ENCODE measurements at regions not wholly inside any gene's neighbourhood (a gene's known extent, or its start where the extent isn't known, plus 50 kb on each side); places are given as distances from the start of the nearest gene placed in this dataset.

DNA sequence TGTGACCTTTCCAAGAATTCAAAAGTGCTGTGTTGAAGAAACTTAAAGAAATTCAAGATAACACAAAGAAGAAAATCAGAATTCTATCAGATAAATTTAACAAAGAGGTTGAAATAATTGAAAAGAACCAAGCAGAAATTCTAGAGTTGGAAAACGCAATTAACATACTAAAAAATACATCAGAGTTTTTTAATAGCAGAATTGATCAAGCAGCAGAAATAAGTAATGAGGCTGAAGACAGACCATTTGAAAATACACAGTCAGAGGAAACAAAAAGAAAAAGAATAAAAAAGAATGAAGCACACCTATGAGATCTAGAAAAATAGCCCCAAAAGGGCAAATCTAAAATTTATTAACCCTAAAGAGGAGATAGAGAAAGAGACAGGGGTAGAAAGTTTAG, 218.1 kb upstream of the KAZN start:
- DNase-seq (ENCODE audit: low read depth) = no peak
- H3K4me3 ChIP-seq (ENCODE audit: low read depth, low read length) = no peak overlapping the region
- TF ChIP-seq, protein P1, sequence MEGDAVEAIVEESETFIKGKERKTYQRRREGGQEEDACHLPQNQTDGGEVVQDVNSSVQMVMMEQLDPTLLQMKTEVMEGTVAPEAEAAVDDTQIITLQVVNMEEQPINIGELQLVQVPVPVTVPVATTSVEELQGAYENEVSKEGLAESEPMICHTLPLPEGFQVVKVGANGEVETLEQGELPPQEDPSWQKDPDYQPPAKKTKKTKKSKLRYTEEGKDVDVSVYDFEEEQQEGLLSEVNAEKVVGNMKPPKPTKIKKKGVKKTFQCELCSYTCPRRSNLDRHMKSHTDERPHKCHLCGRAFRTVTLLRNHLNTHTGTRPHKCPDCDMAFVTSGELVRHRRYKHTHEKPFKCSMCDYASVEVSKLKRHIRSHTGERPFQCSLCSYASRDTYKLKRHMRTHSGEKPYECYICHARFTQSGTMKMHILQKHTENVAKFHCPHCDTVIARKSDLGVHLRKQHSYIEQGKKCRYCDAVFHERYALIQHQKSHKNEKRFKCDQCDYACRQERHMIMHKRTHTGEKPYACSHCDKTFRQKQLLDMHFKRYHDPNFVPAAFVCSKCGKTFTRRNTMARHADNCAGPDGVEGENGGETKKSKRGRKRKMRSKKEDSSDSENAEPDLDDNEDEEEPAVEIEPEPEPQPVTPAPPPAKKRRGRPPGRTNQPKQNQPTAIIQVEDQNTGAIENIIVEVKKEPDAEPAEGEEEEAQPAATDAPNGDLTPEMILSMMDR (IDR thresholded peaks at IDR 0.05; ENCODE audit: low read depth, low read length, missing control alignments) = no peak
- in situ Hi-C loops (cut with HindIII; ENCODE audit: low sequenced_read_pairs) = no loop called here

DNA sequence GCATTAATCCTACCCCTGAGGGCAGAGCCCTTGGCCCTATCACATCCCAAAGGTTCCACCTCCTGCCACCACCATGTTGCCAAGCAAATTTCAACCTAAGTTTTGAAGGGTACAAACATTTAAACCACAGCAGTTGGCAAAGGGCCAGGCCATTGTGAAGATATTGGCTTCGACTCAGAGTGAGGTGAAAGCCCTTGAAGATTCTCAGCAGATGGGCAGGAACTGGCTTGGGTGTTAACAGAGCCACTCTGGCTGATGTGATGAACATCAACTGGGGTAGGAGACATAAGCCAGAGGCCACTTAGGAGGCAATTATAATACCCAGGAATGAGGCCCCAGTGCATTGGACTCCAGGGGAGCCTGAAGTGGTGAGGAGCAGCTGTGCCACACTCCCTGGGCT, 207.7 kb upstream of the KAZN start:
- no peak for DNase-seq (ENCODE audit: low read depth)
- in situ Hi-C loops (cut with HindIII; ENCODE audit: low sequenced_read_pairs) = loop anchor here (5.0 kb wide), 2 partner anchors 89 to 91 kb away; no protein-coding TSS in a partner anchor
- no peak overlapping the region for H3K4me3 ChIP-seq (ENCODE audit: low read depth, low read length)
- TF ChIP-seq, protein P1 (IDR thresholded peaks at IDR 0.05; ENCODE audit: low read depth, low read length, missing control alignments) = no peak

DNA sequence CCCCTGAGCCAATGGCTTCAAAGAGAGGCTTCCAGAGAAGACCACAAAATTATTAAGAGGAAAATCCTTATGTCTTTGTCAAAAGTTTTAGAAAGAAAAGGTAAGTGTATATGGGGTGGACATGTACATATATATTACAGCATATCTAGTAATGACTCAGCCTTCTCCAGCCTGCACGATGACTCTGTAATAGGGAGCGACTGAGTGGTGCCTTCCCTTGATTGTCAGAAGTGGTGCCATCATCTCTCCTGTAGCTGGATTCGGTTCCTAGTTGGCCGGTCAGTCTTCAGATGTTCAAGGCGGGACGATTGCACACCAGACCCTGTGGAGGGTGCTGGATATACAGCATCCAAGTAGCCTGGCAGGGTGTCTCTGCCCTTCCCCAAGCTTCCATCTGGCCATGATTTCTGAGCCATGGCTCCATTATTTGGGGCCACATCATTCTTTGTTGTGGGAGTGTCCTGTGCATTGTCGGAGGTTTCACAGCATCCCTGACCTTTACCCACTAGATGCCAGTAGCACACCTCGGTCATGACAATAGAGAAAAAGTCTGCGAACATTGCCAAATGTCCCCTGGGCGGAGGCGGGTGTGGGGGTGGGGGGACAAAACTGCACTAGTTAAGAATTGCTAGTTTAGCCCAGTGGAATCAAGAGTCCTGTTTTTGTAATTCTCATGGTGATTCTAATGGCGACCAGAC, 206.2 kb upstream of the KAZN start:
- TF ChIP-seq, protein P1 (IDR thresholded peaks at IDR 0.05; ENCODE audit: low read depth, low read length, missing control alignments) = no peak
- no peak for DNase-seq (ENCODE audit: low read depth)
- in situ Hi-C loops (cut with HindIII; ENCODE audit: low sequenced_read_pairs) = loop anchor here (5.0 kb wide), 2 partner anchors 90 kb away; no protein-coding TSS in a partner anchor
- no peak overlapping the region for H3K4me3 ChIP-seq (ENCODE audit: low read depth, low read length)

DNA sequence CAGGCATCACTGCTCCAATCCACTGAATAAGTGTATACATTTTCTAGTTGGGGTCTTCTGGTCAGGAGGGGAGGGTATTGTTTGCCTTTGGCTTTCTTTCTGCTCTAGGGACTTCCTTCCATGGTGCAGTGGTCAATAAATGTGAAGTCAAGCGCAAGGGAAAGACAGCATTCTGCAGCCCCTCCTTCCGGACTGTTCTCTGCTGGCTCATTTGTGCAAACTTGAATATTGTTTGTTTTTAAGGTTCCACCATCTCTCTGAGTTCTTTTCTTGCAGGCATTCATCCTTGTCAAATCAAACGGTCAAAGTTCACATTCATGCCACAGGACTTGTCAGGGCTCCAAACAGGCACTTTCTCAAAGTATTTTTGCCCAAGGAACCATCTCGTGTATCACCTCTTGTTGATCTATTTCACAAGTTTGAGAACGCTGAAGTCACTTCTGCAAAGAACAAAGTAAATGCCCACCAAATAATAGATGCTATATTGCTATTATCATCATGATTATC, 205.6 kb upstream of the KAZN start:
- TF ChIP-seq, protein P1 (IDR thresholded peaks at IDR 0.05; ENCODE audit: low read depth, low read length, missing control alignments) = no peak
- DNase-seq (ENCODE audit: low read depth) = no peak
- in situ Hi-C loops (cut with HindIII; ENCODE audit: low sequenced_read_pairs) = loop anchor here (5.0 kb wide), 2 partner anchors 89 to 91 kb away; no protein-coding TSS in a partner anchor
- H3K4me3 ChIP-seq (ENCODE audit: low read depth, low read length) = no peak overlapping the region

DNA sequence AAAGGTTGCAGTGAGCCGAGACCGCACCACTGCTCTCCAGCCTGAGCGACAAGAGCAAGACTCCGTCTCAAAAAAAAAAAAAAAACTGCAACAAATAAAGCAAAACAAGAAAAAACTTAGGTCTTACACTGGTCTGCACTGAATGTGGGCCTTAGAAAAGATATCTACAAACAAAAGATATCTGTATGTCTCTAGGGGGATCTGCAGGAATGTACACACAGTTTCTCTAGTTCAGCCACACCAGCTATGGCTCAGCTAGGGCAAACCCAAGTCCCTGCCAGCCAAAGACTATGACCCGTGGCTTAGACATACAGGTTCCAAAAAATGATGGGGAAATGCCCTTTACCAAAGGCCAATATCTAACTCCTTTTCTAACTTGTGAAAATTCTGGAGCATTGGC, 202.4 kb upstream of the KAZN start:
- TF ChIP-seq, protein P1 (IDR thresholded peaks at IDR 0.05; ENCODE audit: low read depth, low read length, missing control alignments) = no peak
- in situ Hi-C loops (cut with HindIII; ENCODE audit: low sequenced_read_pairs) = no loop called here

DNA sequence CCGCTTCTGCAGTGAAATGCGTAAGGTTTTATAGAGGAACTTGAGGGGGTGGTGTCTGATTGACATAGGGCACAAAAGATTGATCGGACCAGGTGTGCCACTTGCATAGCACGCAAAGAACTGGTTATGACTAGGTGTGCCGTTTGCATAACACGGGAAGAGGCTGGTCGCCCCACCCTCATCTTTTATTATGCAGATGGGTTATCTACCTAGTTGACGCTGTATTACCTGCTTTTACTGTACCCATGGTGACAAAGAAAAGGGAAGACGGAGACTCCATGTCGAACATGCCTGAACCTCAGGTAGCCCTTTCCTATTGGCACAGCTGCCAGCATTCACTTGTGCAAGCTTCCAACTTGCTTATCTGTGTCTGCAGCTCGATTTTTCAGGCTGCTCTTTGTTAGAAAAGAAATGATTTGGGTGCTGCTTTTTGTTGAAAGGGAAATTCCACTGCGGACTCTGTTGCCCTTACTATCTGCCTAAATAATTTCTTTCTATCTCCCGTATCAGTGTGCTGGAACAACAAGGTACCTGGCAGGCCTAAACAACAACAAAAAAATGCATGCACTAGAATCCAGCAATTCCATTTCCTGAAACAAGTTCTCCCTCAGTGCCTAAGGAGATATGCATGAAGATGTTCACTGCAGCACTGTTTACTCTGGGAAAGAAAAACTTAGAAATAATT, 194.4 kb upstream of the KAZN start:
- no peak overlapping the region for H3K4me3 ChIP-seq (ENCODE audit: low read depth, low read length)
- in situ Hi-C loops (cut with HindIII; ENCODE audit: low sequenced_read_pairs) = no loop called here
- DNase-seq (ENCODE audit: low read depth) = no peak
- TF ChIP-seq, protein P1 (IDR thresholded peaks at IDR 0.05; ENCODE audit: low read depth, low read length, missing control alignments) = no peak

More for the DNA sequence above, 202.4 kb upstream of the KAZN start:
- no peak overlapping the region for H3K4me3 ChIP-seq (ENCODE audit: low read depth, low read length)
- no peak for DNase-seq (ENCODE audit: low read depth)
